ENCODE measurements at regions not wholly inside any gene's neighbourhood (a gene's known extent, or its start where the extent isn't known, plus 50 kb on each side); places are given as distances from the start of the nearest gene placed in this dataset.

DNA sequence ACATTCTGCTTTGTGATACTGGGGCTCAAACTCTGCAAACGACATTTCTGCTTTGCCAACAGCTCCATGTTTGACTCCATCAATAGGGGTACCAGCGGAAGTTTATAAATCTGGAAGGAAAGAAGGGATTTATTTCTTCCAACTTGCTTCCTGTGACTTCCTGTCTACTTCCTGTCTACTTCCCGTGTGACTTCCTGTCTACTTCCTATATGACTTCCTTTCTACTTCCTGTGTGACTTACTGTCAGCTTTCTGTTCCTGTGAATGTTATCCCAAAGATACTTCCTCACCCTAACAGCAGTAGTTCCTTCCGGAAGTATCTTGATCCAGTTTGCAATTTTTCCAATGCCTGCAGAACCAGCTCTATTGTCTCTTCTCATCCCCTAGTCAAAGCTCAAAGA, 52.0 kb upstream of the MBOAT2 start:
- Histone ChIP-seq H3K79me2 (ENCODE audit: low read length) (no peaks in the 10 kb centered on the region), H3K9me3 (ENCODE audit: low read length) (no peaks in the 10 kb centered on the region), H3K27ac (ENCODE audit: low read length) (no peak overlapping the region), H3K4me2 (ENCODE audit: low read length) (no peak overlapping the region), H3K4me1 (ENCODE audit: insufficient read depth, low read length) (peaks cover 6% of the 10 kb centered on the region; the same call in 1 of the 2 replicates), H3K36me3 (ENCODE audit: low read depth, low read length) (no peaks in the 10 kb centered on the region), H4K20me1 (ENCODE audit: low read length) (no peaks in the 10 kb centered on the region), H2AFZ (ENCODE audit: low read length) (no peak overlapping the region), H3K9me2 (replicated peaks; ENCODE audit: low read length) (no peaks in the 10 kb centered on the region), H3K4me3 (ENCODE audit: low read length) (no peak overlapping the region), H3K9ac (ENCODE audit: low read length) (no peak overlapping the region), H3F3A (ENCODE audit: low read length, unreplicated experiment) (no peaks in the 10 kb centered on the region), H3K27me3 (ENCODE audit: low read length) (no peaks in the 10 kb centered on the region)
- TF ChIP-seq, protein P1, sequence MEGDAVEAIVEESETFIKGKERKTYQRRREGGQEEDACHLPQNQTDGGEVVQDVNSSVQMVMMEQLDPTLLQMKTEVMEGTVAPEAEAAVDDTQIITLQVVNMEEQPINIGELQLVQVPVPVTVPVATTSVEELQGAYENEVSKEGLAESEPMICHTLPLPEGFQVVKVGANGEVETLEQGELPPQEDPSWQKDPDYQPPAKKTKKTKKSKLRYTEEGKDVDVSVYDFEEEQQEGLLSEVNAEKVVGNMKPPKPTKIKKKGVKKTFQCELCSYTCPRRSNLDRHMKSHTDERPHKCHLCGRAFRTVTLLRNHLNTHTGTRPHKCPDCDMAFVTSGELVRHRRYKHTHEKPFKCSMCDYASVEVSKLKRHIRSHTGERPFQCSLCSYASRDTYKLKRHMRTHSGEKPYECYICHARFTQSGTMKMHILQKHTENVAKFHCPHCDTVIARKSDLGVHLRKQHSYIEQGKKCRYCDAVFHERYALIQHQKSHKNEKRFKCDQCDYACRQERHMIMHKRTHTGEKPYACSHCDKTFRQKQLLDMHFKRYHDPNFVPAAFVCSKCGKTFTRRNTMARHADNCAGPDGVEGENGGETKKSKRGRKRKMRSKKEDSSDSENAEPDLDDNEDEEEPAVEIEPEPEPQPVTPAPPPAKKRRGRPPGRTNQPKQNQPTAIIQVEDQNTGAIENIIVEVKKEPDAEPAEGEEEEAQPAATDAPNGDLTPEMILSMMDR (conservative IDR thresholded peaks at IDR 0.05; ENCODE audit: low read depth, low read length) = no peak
- no peak for TF ChIP-seq EZH2phosphoT487 (IDR thresholded peaks at IDR 0.05; ENCODE audit: borderline replicate concordance, low read length)
- no peak for TF ChIP-seq EZH2 (IDR thresholded peaks at IDR 0.05; ENCODE audit: low read length, unreplicated experiment)
- ChIA-PET CTCF (no interaction called here), POLR2A (ENCODE audit: unreplicated experiment) (interaction anchor here (0.6 kb wide), 1 partner anchor 11 kb away, joined by 3 read pairs; no protein-coding TSS in a partner anchor)
- BruUV-seq (replicated peaks) = no TSS peak
- intact Hi-C loops (cut with micrococcal nuclease) = no loop called here
- DNase-seq (no peak), ATAC-seq (no peak)

DNA sequence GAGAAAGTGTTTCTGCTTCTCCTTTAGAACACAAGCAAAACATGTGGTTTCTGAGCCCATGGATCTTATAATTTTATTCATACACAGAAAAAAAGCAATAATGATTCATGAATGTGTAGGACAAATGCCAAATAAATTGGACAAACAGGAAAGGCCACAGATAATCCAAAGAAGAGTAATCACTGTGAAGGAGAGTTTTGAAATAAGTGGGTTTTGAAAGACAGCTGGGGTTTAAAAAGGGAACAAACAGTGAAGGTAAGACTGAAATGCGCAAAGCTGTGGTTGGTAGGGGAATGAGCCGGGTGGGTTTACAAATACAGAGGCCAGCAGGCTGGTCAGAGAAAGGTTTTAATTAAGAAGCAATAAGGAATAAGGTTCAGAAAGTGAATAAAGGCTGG, 50.0 kb upstream of the MBOAT2 start:
- Histone ChIP-seq H2AFZ (ENCODE audit: low read length) (peak overlapping the region; percentile 8; the same call in 1 of the 2 replicates), H3K9me2 (replicated peaks; ENCODE audit: low read length) (no peaks in the 10 kb centered on the region), H3K79me2 (ENCODE audit: low read length) (no peaks in the 10 kb centered on the region), H3K9ac (ENCODE audit: low read length) (no peak overlapping the region), H3K4me1 (ENCODE audit: insufficient read depth, low read length) (peaks cover 6% of the 10 kb centered on the region; the same call in 1 of the 2 replicates), H3K9me3 (ENCODE audit: low read length) (no peaks in the 10 kb centered on the region), H3K27me3 (ENCODE audit: low read length) (no peaks in the 10 kb centered on the region), H3K36me3 (ENCODE audit: low read depth, low read length) (no peaks in the 10 kb centered on the region), H4K20me1 (ENCODE audit: low read length) (no peaks in the 10 kb centered on the region), H3K4me2 (ENCODE audit: low read length) (no peak overlapping the region), H3K4me3 (ENCODE audit: low read length) (no peak overlapping the region), H3K27ac (ENCODE audit: low read length) (no peak overlapping the region), H3F3A (ENCODE audit: low read length, unreplicated experiment) (no peaks in the 10 kb centered on the region)
- CTCF ChIA-PET = no interaction called here
- TF ChIP-seq, protein P1 (conservative IDR thresholded peaks at IDR 0.05; ENCODE audit: low read depth, low read length) = no peak
- TF ChIP-seq EZH2phosphoT487 (IDR thresholded peaks at IDR 0.05; ENCODE audit: borderline replicate concordance, low read length) (no peak), EZH2 (IDR thresholded peaks at IDR 0.05; ENCODE audit: low read length, unreplicated experiment) (no peak)
- ATAC-seq = no peak
- intact Hi-C loops (cut with micrococcal nuclease) = no loop called here
- POLR2A ChIA-PET (ENCODE audit: unreplicated experiment) = no interaction called here
- DNase-seq = peak; percentile 37
- no TSS peak for BruUV-seq (replicated peaks)

All from PC-3 (cell line).